Kidney (tissue), 13 donors: ENCODE measurements at regions not wholly inside any gene's neighbourhood (a gene's known extent, or its start where the extent isn't known, plus 50 kb on each side); places are given as distances from the start of the nearest gene placed in this dataset.

Source experiments
- DNase-seq, 5 donors: peaks; one replicate each; pipeline ENCODE4 v3.0.0-alpha.2; 2013 to 2020
- FAIRE-seq: peaks from 2 replicates; lab custom pipeline; 2012; peaks lifted over from hg19 to GRCh38; lab: Jason Lieb, UNC
- H3K27ac ChIP-seq, 2 donors: one replicate each; pipeline ENCODE4 v1.7.0; 2013; ENCODE audit warnings: low read depth in 2 of 2, low read length in 2 of 2, inconsistent platforms in 1 of 2
- H3K27me3 ChIP-seq: one replicate; pipeline ENCODE4 v1.7.1; 2013; ENCODE audit warnings: low read length, inconsistent platforms; ENCODE audit not compliant: control insufficient read depth, insufficient read depth
- H3K36me3 ChIP-seq, 3 donors: one replicate each; pipeline versions ENCODE4 v1.7.0 to v1.7.1; 2013; ENCODE audit warnings: low read length in 3 of 3, control low read depth in 1 of 3, inconsistent platforms in 1 of 3; ENCODE audit not compliant: insufficient read depth in 3 of 3, control insufficient read depth in 2 of 3
- H3K4me1 ChIP-seq, 3 donors: one replicate each; pipeline versions ENCODE4 v1.7.0 to v1.7.1; 2013; ENCODE audit warnings: low read length in 3 of 3, inconsistent platforms in 1 of 3, low read depth in 1 of 3; ENCODE audit not compliant: control insufficient read depth in 2 of 3, insufficient read depth in 2 of 3
- H3K4me3 ChIP-seq, 3 donors: one replicate each; pipeline versions ENCODE4 v1.7.0 to v1.8.1; 2013; ENCODE audit warnings: low read length in 3 of 3, control low read depth in 1 of 3, inconsistent platforms in 1 of 3
- H3K9ac ChIP-seq, 3 donors: one replicate each; pipeline versions ENCODE4 v1.7.0 to v1.7.1; 2013; ENCODE audit warnings: low read length in 3 of 3, control low read depth in 1 of 3, inconsistent platforms in 1 of 3
- H3K9me3 ChIP-seq, 3 donors: one replicate each; pipeline versions ENCODE4 v1.7.0 to v1.7.1; 2013; ENCODE audit warnings: low read length in 3 of 3, control low read depth in 1 of 3, inconsistent platforms in 1 of 3; ENCODE audit not compliant: control insufficient read depth in 2 of 3, insufficient read depth in 1 of 3
- CTCF ChIP-seq: IDR thresholded peaks from 3 replicates; pipeline ENCODE4 v1.5.1; 2012; ENCODE audit warnings: mild to moderate bottlenecking, moderate library complexity, borderline replicate concordance; ENCODE audit not compliant: insufficient read depth; ENCODE audit errors: extremely low read depth
- intact Hi-C: fragments of 100-400 bp; cut with DNase I; formaldehyde crosslinking; loops from one replicate; pipeline ENCODE4 v1.11.1; 2022
- donor health status: control.
- donor health status: control.
- donor health status: control.
- donor health status: control.
- donor health status: control.
- donor health status: DM: yes; HTN: yes; CAD: no.
- donor health status: Normal renal cell carcinoma (clear cell type).

DNA sequence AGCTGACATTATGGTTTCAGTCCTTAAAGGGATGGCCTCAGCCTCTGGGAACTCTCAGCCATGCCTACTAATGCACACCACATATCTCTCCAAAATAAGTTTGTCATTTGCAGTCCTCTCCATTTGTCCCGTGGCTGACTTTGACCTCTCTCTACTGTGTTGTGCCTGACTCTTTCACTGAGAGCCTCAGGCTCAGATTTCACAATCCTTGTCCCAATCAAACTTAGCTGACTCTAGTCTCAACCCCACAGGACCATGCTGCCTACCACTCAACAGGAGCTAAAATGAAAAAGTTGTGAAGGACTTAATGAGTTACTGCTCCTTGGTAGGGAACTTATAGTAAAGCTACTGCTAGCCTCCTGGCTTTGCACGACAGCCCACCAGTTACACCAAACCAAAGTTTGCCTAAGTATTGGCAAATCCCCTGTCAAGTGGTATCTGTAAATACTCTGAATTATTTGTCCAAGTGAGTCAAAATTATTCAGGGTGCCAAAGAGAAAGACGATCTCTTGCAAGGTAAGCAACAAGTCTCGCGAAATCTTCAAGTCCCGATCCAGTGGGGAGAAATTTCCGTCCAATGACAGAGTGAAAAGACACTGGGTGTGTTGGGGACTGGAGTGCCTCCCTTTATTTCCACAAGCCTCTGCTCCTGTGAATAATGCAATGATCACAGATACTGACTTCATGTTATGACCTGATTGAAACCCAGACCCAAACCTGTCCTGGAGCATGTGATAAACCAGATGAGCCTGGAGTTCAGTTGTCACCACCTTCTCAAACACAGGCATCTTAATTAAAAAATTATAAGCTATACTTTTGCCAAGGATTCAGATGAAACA lies 124.4 kb upstream of the FOXQ1 start:
- H3K9ac ChIP-seq, result no peak overlapping the region
- FAIRE-seq, result no peak
- no peak overlapping the region for H3K27ac ChIP-seq
- no peak for TF ChIP-seq CTCF
- H3K9me3 ChIP-seq, result no peaks in the 10 kb centered on the region
- intact Hi-C loops, result no loop called here
- H3K4me1 ChIP-seq, result no peaks in the 10 kb centered on the region
- no peak for DNase-seq
- no peaks in the 10 kb centered on the region for H3K27me3 ChIP-seq
- no peaks in the 10 kb centered on the region for H3K36me3 ChIP-seq
- no peak overlapping the region for H3K4me3 ChIP-seq

DNA sequence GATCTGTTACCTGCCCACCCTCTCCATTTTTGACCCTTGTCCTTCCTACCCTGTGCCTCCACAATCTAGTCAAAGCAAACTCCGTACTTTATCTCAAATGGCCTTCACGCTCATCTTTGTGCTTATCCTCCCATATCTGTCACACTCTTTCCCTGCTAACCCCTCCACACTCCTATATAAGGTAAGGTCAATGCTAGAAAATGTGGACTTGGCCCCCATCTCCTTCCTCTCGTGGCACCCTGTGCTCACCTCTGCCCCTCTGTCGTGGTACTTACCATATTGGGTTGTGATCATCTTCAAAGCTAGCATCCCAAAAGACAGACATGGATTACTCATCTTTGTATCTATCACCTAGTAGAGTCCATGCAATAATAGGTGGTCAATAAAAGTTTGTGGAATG lies 127.6 kb upstream of the FOXQ1 start:
- H3K4me3 ChIP-seq, result no peak overlapping the region
- intact Hi-C loops, result no loop called here
- no peaks in the 10 kb centered on the region for H3K9me3 ChIP-seq
- no peaks in the 10 kb centered on the region for H3K27me3 ChIP-seq
- no peak for TF ChIP-seq CTCF
- H3K9ac ChIP-seq, result no peak overlapping the region
- no peak for FAIRE-seq
- no peaks in the 10 kb centered on the region for H3K4me1 ChIP-seq
- H3K27ac ChIP-seq, result no peak overlapping the region
- H3K36me3 ChIP-seq, result no peaks in the 10 kb centered on the region
- no peak for DNase-seq

DNA sequence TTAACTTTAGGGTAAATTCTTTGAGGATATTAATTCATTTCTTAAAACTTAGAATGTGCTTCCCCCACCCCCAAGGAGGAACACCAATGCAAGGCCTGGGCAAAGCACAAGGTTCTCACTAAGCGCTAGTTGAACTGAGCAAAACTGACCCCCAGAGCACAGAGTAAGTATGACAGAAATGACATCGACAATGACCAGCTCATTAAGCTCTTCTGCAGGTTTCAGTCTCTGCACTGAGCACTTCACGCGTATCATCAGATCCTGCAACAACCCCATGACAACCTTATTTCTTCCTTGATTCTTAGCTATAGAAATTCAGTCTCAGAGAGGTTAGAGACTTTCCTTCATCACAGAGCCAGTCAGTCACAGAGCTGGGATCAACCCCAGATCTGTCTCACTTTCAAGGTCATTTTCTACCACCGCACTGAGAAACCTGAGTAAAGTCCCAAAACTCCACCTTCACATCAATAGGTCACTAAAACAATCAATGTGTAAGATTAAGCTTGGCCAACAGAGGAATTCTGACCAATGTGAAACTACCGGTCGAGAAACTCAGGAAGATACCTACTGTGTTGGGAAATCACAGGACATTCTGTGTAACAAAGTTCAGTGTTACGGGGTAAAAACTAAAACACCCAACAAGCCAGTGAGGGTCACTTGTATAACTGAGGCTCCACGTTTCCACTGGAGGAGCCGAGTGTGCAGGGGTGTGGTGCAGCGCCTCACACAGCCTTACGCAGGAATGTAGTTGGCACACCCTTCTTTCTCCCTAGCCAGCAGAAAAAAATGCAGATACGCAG lies 129.0 kb upstream of the FOXQ1 start:
- FAIRE-seq (no peak), DNase-seq (no peak)
- H3K27me3 ChIP-seq, result no peaks in the 10 kb centered on the region
- H3K36me3 ChIP-seq, result no peaks in the 10 kb centered on the region
- H3K4me3 ChIP-seq, result no peak overlapping the region
- no peaks in the 10 kb centered on the region for H3K9me3 ChIP-seq
- TF ChIP-seq CTCF, result no peak
- no peak overlapping the region for H3K9ac ChIP-seq
- intact Hi-C loops, result no loop called here
- no peak overlapping the region for H3K27ac ChIP-seq
- no peaks in the 10 kb centered on the region for H3K4me1 ChIP-seq
